Hepatocyte (in vitro differentiated cells): ENCODE measurements at regions not wholly inside any gene's neighbourhood (a gene's known extent, or its start where the extent isn't known, plus 50 kb on each side); places are given as distances from the start of the nearest gene placed in this dataset.

Experiments
- EZH2 ChIP-seq: fragments of 200-600 bp; sonication (generic); IDR thresholded peaks from 2 replicates; pipeline ENCODE4 v1.6.1; 2016; ENCODE audit warnings: antibody characterized with exemption, mild to moderate bottlenecking, borderline replicate concordance
- EZH2phosphoT487 ChIP-seq: fragments of 200-600 bp; sonication (generic); IDR thresholded peaks from one replicate; pipeline ENCODE4 v1.6.1; 2018; ENCODE audit warnings: antibody characterized with exemption, mild to moderate bottlenecking, low read depth, moderate library complexity; ENCODE audit not compliant: unreplicated experiment, severe bottlenecking
- TF ChIP-seq, protein P1 (sequence below): fragments of 200-600 bp; sonication (generic); IDR thresholded peaks from 2 replicates; pipeline ENCODE4 v1.5.1; 2016; ENCODE audit warnings: antibody characterized with exemption, mild to moderate bottlenecking; ENCODE audit not compliant: poor library complexity

DNA sequence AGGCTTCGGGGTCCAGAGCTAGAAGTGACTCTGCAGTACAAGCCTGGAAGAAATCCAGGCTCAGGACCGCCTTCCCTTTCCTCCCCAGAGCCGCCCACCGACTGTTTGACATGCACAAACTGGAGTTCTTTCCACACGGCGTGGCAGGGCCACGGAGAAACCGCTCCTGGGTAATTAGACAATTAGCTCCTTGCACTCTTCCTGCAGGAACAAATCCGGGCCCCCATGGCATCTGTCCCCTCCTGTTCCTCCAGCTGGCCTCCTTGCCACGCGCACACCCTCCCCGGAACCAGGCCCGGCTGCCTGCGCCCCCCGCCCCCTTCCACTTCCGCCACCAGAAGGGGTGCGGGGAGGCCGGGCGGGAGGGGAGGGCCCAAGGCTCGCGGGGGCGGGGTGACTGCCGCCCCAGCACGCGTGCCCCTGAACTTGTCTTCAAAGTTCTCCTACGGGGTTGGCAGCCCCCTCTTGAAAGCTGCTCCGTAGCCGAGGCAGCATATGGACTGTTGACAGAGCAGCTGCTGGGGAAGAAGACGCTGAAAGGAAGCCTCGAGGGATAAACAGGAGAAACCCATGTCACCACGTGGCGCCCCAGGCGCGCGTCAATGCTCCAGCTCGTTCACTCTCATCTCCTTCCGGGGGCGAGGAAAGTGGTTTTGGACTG, 74.3 kb downstream of the SEC61B start:
- TF ChIP-seq, protein P1, sequence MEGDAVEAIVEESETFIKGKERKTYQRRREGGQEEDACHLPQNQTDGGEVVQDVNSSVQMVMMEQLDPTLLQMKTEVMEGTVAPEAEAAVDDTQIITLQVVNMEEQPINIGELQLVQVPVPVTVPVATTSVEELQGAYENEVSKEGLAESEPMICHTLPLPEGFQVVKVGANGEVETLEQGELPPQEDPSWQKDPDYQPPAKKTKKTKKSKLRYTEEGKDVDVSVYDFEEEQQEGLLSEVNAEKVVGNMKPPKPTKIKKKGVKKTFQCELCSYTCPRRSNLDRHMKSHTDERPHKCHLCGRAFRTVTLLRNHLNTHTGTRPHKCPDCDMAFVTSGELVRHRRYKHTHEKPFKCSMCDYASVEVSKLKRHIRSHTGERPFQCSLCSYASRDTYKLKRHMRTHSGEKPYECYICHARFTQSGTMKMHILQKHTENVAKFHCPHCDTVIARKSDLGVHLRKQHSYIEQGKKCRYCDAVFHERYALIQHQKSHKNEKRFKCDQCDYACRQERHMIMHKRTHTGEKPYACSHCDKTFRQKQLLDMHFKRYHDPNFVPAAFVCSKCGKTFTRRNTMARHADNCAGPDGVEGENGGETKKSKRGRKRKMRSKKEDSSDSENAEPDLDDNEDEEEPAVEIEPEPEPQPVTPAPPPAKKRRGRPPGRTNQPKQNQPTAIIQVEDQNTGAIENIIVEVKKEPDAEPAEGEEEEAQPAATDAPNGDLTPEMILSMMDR = no peak
- TF ChIP-seq EZH2phosphoT487 (no peak), EZH2 (no peak)
